ENCODE measurements at regions not wholly inside any gene's neighbourhood (a gene's known extent, or its start where the extent isn't known, plus 50 kb on each side); places are given as distances from the start of the nearest gene placed in this dataset.
"Not testable (repeated sequence)": the region's sequence is repeated elsewhere in the genome, so short reads cannot be mapped to it uniquely, and the experiment has no call there.

DNA sequence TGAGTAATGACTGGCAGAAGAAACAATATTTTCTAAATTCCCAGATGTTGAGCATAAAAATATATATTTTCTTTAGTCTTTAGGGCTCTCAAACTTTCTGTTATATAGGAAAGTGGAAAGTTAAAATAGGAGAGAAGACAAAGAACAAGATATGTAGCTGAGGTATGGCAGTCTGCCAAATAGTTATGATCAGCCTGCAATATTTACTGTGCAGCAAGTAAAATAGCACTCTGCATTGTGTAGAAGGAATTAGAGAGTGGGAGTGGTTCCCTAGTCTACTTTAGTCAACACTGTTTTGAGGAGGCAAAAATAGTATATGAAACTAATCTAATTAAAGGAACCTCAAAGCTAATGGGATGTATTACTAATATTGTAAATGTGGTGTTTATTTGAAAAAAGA lies 978.1 kb upstream of the ALCAM start:
- no peak for DNase-seq (ENCODE audit: low spot score)

DNA sequence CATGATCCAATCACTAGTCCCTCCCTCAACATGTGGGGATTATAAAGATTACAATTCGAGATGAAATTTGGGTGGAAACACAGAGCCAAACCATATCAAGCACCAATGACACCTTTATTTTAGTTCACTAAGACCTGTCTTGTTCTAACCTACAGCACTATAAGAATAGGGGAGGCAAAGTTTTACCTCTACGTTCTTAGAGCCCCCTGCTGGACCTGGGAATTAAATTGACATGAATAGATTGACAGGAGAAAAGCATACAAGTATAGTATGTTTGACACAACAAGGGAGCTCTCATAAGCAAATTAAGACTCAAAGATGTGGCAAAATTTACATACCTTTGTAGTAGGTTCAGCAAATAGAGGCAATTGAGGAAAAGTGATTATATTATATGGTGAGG lies 974.4 kb upstream of the ALCAM start:
- no peak for DNase-seq (ENCODE audit: low spot score)

GRCh38 chr3:104396974-104397669 lies 969.6 kb upstream of the ALCAM start:
- no peak for DNase-seq (ENCODE audit: low spot score)

DNA sequence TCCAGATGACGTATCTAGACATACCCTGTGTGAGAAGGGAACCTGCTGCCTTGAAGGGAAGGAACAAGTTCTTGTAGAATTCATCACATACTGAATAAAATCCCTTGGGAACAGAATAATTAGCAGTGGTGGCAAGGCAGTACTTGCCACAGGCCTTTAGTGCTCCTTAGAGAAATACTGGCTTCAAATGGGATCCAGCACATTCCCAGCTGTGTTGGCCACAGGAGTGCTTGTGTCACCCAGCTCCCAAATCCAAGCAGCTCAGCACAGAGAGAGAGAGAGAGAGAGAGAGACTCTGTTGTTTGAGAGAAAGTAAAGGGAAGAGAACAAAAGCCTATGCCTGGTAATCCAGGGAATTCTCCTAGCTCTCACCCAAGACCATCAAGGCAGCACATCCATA lies 969.0 kb upstream of the ALCAM start:
- no peak for DNase-seq (ENCODE audit: low spot score)

- no peak for DNase-seq (ENCODE audit: low spot score)
Measured at GRCh38 chr3:104402902-104403301, 963.8 kb upstream of the ALCAM start.

GRCh38 chr3:104411757-104412156 lies 955.0 kb upstream of the ALCAM start:
- DNase-seq (ENCODE audit: low spot score), result no peak

DNA sequence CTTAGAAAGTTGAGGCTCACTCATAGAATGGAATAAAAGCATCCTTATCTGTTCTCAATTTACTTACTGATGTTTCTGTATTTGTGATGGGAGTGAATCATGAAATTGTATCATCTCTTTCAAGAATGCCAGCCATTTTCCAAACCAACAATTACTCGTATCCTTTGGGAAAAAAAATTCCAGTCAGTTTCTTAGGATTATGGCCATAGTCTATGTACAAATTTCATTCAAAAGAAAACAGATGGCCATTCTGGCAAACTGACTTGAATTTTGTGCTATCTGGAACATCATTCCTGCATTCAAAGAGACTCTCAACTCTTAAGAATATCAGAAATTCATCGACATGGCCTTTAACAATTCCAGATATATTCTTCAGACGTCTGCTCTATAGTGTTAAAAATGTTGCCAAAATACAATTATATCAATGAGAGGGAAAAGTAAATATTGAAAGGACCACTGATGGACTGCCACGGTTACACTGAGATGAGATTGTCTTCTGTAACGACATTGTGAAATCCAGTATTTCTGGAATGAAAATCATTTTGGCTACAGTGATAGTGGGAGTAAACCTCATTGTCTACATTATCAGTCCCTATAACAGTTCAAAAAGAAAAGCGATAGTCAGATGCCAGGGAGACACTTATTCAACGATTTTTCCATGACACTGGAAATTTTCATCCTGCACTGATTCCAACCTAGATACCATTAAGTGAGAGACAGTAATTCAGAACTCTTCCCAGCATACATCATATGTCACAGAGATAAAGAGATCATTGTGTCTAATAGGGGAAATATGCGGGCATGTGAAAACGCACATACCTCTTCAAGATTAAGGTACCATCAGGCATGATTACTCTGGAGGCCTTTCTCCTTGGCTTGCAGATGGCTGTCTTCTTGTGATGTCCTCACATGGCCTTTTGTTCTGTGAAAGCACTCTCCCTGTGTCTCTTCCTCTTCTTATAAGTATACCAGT lies 953.8 kb upstream of the ALCAM start:
- no peak for DNase-seq (ENCODE audit: low spot score)

DNA sequence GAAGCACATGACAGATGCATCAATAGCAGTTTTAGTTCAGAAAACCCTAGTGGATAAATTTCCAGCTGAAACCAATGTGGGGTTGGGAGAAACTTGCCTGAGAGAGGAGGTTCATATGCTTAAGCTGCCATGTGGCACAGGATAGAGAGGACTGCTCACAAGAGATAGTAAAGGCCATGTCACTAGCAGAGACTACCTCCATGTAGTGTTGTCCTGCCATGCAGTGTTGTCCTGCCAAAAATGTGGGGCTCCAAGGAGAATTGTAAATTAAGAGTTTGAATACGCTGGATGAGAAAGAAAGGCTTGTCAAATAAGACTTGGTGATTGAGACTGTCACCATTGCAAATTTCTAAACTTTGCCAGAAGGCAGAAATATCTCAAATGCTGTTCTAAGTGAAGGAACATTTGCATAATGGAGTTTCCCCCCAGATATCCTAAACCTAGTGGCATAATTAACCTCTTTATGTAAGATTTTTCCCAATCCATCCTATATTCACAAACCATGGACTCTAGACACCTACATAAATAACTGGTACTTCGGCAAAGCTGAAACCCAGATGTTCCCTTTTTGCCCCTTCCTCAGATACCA lies 938.3 kb upstream of the ALCAM start:
- no peak for DNase-seq (ENCODE audit: low spot score)

GRCh38 chr3:104429727-104430126 lies 937.0 kb upstream of the ALCAM start:
- DNase-seq (ENCODE audit: low spot score), result no peak

DNA sequence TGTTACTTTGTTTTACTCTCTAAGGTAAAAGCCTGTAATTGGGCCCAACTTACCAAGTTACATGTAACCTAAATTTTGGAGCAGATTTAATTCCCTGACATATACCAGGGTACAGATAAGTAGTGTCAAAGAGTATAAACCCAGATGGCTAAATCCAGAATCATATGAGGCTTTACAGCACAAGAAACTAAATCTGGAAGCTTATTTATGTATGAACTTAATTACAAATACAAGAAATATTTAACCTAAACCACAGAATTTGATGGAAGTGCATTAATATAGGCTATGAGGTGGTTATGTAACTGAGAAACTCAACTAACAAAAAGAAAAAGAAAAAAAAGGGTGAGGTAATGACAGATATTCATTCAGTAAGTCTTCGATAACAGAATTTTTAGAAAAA lies 930.2 kb upstream of the ALCAM start:
- no peak for DNase-seq (ENCODE audit: low spot score)

DNA sequence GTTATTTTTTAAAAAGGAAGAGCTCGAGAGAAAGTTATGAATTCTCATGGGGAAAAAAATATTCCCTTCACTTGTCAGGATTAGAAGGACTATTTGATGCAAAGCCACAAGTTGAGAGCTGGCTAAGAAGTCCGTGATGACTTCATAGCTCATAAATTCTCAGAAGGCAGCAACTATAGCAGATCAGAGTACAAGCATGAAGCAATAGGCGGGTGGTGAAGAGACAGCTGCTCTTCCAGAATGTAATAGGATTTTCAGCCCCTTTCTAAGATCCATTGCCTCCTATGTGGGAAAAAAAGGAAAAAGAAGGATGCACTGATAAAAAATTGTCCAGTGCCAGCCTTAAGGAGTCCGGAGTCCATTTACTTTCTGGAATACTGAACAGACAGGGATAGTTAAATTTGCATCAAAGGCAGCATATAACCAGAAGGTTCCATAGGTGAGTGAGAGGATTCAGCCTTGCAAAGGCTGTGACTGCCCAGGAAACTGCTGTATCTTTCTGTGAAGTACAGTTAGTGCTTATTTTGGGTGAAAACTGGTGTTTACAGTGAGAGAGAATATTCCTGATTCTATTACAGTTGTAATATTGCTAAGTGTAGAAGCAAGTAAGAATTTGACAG lies 929.5 kb upstream of the ALCAM start:
- DNase-seq (ENCODE audit: low spot score), result no peak

DNA sequence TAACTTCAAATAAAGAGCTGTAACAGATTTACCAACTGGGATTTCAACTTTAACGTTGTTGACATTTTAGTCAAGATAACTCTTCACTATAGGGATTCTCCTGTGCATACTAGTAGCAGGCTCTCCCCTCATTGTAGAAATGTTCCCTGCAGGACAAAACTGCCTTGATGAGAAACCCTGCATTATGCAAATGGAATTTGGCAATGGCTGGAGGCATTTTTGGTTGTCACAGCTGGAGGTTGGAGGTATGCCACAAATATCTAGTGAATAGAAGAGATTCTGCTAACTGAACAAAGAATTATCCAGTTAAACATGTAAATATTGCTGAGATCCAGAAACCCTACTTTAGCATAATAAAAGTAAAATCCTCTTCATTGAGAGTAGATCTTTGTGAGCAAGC lies 928.8 kb upstream of the ALCAM start:
- DNase-seq (ENCODE audit: low spot score), result no peak

DNA sequence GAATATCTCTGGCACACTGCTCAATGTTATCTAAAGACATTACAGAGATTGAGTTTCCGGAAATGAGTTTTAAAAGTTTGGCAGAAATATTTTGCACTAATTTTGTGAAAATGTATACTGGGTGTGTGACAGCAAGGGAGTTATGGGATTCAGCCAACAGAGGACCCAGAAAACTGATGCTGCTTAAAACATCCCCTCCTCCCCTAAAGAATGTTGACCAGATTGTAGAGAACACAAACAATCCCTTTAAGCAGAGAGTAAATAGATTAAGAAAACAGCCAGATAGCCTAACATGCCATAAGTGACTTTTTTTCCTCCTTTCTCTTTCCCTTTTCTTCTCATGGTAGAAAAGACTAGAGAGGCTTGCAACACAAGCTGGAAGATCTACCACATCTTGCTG lies 928.0 kb upstream of the ALCAM start:
- DNase-seq (ENCODE audit: low spot score), result no peak

- not testable (repeated sequence) for DNase-seq (ENCODE audit: low spot score)
Measured at GRCh38 chr3:104445252-104445919, 921.3 kb upstream of the ALCAM start.

DNA sequence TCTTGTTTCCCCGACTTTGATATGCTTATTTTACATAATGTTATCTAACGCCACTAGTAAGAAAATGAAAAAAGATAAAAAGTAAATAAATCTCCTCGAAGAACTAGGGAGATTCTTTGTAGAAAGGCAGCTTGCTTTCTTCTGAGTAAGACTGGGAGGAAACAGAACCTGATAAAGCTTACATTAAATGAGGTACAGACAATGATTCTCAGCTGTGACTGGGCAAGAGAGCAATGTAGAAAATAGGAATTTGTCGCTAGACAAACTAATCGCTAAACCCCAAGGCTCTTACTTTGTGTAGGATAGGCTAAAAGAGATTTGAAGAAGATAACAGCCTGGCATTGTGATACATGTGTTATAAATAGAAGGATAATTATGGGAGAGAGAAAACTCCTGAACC lies 919.0 kb upstream of the ALCAM start:
- no peak for DNase-seq (ENCODE audit: low spot score)

- no peak for DNase-seq (ENCODE audit: low spot score)
Measured at GRCh38 chr3:104452697-104453096, 914.0 kb upstream of the ALCAM start.

- DNase-seq (ENCODE audit: low spot score), result no peak
Measured at GRCh38 chr3:104458657-104459056, 908.1 kb upstream of the ALCAM start.

DNA sequence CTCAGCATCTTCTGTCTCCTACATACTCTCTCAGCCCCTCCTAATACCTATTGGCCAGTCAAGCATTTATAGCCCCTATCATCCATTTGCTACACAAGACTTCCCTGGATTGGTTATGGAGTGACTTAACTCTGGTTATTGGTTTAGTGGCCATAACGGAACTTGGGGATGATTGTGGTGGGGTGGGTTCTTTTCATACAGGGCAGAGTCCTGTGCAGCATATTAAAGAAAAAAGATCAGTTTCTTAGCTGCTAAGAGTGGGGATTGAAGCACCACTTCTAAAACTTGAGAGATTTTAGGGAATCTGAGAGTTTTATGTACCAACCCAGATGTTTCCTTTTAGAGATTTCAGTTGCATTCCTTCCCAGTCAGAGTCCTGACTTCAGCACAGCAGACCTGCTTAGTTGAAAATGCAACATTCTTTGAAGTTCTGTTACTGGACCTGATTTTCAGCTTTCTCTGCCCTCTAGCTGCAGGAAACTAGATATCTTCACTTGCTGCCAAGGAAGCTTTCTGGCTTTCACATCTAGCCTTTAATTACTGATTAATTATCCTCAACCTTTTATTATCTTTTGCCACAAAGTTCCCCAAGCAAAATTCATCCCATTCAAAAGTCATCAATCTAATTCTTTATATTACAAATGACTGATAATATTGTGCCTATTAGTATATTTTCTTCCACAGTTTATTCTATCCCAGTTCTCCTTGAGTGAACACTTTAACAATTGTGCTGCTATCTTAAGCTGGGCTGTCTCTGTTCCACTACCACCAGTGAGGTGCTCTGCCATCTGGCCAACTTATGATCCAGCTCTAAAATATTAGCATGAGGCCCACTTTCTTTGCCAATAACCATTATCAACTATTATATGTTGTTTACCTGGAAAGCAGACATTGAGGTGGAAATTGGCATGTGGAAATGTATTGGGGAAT lies 906.0 kb upstream of the ALCAM start:
- DNase-seq (ENCODE audit: low spot score), result no peak

- no peak for DNase-seq (ENCODE audit: low spot score)
Measured at GRCh38 chr3:104461431-104461830, 905.3 kb upstream of the ALCAM start.

GRCh38 chr3:104472221-104472620 lies 894.5 kb upstream of the ALCAM start:
- DNase-seq (ENCODE audit: low spot score), result no peak

DNA sequence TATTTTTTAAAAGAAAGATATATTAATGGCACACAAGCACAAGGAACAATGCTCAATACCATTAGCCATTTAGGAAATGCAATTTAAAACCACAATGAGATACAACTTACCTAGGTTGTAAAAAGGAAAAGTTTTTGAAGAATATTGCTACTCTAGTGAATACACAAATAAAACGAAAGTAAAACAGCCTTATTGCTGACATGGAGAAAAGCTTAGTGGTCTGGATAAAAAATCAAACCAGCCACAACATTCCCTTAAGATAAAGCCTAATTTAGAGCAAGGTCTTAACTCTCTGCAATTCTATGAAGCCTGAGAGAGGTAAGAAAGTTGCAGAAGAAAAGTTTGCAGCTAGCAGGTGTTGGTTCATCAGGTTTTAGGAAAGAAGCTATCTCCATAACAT lies 892.7 kb upstream of the ALCAM start:
- no peak for DNase-seq (ENCODE audit: low spot score)
